GM21786 (cell line): ENCODE measurements at regions not wholly inside any gene's neighbourhood (a gene's known extent, or its start where the extent isn't known, plus 50 kb on each side); places are given as distances from the start of the nearest gene placed in this dataset.
A peak's percentile ranks its signal among the peaks of the same experiment; 100 is the strongest.

ENCODE experiments used
- ATAC-seq: cut with Tn5 transposase; IDR thresholded peaks from one replicate; pipeline ENCODE4 v1.9.1; 2021; ENCODE audit not compliant: unreplicated experiment

DNA sequence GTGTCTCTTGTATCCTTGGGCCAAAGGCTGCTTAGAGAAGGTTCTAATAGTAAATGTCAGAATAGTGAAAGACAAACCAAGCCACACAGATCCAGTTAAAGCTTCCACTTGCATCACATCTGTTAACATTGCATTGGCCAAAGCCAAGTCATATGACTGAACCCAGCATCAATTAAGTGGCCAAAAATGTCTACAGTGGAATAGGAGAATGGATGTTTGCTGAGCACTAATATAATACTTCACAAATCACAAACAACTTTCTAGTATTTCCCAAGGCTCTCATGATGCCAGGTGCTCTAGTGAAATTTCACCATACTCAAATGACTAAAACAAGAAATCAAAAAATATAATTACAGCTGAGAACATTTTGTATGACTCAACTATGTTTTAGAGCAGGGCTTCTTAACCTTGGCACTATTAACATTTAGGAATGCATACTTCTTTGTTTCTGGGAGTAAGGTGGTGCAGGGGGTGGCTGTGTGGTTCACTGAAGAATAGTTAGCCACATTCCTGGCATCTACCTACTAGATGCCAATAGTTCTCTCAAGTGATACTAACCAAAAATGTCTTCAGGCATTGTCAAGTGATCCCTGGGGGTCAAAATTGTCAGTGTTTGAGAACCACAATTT lies 148.0 kb upstream of the SPTLC3 start:
- no peak for ATAC-seq

DNA sequence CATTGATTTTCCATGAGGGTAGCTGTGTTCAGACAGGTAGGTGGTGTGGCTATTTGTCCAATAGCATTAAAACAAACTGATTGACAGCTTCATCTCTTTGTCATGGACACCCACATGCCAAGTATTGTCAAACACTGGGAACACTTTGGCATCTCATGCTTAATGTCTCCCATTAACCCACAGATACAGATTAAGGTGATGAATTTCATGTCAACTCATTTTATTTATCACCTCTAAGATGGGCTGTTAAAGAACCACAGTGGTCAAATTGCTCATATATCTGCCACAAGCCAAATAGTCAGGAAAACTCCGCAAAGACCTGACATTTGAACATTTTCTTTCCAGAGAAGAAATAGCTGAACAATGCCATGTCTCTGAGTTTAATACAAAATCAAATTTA lies 139.1 kb upstream of the SPTLC3 start:
- no peak for ATAC-seq

DNA sequence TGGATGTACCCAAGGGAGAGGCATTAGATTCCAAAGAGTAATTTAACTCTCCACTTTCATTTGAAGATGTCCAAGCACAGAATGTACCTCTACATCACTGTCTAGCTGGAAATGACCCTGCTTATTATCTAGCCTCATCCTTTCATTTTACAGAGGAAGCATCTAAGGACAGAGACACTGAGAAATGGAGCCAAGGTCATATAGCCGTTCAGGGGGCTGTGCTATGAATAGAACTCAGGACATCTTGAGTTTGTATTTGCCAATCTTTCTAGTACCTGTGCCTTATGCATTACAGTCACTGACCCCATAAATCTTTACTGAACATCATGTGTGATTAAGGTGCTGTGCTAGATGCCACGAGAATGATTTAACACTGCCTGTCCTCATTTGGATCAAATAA lies 138.2 kb upstream of the SPTLC3 start:
- no peak for ATAC-seq

DNA sequence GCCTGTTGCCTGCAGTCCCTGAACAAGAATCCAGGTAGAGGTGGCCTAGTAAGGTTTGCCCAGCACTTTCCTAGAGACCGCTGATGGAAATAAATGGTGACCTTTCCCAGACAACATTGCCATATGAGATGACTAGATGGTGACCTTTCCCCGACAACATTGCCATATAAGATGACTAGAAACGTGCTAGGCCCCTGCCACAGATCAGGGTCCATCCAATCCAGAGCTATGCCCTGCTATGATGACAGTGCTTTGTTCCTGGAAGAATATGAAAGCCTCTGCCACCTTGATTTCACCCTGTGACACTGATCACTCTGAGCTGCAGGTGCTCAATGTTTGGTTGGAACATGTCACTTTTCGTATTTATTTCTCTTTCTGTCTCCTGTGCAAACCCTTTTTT lies 133.8 kb upstream of the SPTLC3 start:
- ATAC-seq, result no peak

DNA sequence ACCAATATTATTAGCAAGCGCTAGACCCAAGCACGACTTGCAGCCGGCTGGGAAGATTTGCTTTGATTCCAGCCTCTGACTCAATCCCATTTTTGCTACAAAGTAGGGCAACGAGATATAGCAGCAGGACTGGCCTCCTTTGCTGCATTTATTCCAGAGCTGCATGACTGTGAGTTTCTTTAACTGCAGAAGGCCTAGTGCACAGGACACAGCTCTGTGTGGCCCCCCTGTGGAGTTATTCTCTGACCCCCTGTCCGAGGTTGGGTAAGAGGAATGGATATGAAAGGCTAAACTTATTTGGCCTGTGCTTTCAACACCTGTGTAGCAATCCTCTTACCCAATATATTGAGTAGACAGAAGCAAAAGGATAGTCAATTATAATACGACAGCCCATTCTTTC lies 133.3 kb upstream of the SPTLC3 start:
- ATAC-seq, result no peak

DNA sequence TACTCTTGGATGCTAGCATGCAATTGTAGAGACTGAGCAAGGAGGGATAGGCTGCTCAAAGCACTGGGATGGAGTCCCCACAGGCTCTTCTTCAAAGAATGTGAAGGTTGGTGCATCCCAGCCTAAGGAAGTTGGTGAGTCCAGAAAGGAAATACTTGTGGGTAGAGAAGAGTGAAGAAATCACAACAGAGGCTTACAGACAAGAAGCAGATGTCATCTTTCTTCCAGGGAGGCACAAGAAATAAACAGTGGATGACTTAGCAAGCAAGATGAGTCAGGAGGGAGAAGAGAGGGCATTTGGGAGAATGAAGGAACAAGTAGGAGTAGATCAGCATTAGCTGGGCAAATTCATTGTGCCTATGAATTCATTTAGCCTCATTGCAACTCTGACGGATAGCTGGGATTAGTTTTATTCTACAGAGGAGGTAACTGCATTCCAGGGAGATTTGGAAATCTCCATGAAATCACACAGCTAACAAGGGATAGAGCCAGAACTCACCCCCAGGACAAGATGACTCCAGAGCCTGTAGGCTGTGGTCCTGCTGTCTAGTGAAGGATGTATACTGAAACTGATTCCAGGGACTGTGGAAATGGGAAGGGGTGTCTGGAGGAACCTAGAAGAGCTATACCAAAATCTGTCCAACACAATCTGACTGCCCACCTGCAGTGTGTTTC lies 125.8 kb upstream of the SPTLC3 start:
- ATAC-seq, result no peak

DNA sequence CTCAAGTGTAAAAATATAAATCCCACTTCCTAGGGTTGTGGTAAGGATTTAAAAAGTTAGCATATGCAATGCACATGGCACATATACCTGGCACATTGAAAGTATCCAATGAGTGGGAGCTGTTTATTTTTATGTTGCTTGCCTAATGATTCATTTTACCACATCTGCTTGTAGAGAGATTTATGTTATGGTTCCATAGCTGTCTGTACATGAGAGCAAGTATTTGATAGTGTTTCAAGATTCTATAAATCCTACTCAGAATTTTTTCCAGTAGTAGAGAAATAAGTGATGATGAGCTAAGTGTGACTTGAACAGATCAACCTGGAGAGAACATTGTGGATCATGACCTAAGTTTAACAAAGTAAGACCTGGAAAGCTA lies 125.3 kb upstream of the SPTLC3 start:
- no peak for ATAC-seq

DNA sequence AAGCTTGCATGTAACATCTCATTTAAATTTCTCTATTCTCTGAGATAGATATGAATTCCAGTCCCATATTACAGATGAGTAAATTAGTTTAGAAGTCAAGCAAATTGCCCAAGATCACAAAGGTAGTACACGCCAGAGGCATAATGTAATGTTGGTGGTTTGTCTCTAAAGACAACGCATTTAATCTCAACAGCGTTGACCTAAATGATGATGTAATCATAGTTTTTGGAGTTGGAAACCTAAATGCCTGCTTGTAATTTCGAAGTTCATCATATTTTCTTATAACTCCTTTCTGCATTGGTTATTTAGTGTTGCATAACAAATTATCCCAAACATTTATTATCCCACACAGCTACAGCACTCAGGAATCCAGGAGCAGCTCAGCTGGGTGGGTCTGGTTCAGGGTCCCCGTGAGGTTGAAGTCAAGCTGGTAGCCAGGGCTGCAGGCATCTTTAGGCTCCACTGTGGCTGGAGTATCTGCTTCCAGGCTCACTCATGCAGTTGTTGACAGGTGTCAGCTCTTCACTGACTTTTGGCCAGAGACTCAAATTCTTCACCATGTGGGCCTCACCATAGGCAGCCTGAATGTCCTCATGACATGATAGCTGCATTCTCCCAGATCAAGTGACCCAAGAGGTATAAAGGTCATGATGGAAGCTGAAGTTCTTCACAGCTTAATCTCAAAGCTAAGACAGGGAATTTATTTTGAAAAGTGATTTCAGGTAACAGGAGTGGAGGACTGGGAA lies 122.0 kb upstream of the SPTLC3 start:
- ATAC-seq, result no peak

DNA sequence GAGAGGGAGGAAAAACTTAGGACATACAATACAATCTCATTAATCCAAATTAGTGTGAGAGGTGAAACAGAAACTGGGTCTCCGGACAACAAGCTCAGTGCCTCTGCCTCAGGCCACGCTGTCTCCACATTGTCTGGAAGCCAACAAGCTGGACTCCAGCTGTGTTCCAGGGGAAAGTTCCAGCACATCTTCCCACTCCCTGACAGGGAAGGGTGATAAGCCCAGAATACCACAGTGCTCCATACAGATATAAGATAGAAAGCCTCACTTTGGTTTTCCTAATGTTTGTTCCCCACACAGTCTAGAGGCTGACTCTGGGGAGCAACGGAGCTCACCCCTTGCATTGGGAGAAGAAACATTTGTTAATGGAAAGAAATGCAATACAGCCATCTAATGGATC lies 117.1 kb upstream of the SPTLC3 start:
- ATAC-seq, result no peak

DNA sequence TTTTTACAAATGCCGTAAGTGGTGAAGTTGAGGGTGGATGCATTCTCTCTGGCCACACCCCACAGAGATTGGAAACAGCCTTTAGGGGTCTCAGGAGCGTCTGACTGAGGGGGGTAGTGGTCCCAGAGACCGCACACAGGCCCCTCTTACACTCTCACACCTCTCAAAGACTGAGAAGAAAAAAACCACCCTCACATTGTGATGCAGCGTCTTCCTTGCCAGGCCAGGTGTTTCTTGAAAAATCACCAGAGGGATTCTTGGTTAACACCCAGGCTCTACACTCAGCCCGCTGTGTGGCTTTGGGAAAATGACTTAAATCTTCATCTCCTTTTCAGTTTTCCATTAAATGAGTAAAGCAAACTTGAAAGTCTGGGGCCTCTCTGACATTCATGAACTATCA lies 115.8 kb upstream of the SPTLC3 start:
- no peak for ATAC-seq

DNA sequence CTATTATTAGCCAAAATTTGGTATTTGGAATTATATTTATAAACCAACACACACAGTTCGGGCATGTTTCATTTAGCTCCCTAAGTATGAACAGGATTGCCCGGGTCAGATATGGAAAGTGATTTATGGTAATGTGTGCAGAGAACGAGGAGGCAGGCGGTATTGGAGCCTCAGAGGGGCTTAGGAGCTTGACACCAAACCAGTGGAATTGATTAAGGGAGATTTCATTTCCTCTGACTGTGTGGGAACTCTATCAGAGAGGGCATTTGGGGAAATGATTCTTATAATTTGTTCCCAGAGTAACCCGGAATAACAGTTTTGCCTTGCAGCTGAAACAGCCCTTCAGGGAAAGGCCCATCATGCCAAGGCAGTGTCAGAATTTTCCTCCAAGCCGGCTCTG lies 115.1 kb upstream of the SPTLC3 start:
- no peak for ATAC-seq

DNA sequence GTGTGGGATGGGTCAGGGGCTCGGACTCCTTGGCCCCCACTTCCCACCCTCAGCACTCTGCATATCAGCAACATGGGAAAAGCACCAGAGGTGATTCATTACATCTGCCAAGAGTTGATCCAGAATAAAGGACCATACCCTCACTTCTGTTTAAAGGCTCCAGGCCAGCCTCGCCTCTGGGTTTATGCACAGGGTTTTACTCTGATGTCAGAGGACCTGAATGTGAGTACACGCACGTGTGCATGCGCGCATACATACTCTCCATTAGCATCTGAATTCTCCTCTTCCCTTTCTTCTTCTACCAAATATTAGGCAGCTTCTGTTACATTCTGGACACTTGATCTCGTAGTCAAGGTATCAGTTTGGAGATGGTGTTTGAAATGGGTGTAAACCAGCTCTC lies 114.7 kb upstream of the SPTLC3 start:
- ATAC-seq, result no peak

DNA sequence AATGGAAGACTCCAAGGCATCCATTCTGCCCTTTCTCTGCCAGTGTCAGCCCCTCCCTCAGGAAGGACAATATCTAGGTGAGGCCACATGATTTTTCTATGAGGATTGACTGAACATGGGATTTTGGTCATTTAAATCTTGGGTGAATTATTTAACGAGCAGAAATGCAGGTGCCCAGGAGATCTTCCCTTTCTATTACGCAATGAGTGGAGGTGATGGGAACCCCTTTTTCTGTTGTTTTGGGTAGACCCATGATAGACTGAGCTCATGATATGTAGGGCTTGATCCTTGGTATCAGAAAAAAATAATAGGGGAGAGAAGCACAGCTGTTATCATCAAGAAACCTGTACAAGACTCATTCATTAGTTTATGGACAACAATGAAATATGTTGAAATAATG lies 112.6 kb upstream of the SPTLC3 start:
- no peak for ATAC-seq

DNA sequence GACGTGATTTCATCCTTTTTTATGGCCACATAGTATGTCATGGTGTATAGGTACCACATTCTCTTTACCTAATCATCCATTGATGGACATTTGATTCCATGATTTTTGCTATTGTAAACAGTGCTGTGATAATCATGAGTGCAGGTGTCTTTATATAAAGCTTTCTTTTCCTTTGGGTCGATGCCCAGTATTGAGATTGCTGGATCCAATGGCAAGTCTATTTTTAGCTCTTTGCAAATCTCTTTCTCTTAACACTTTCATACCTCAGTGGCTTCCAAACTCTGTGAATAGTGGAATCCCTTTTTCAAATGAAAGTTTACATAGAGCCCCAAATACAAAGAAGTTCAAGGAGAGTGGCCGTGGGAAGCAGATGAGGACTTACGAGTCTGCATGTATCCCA lies 105.8 kb upstream of the SPTLC3 start:
- no peak for ATAC-seq

DNA sequence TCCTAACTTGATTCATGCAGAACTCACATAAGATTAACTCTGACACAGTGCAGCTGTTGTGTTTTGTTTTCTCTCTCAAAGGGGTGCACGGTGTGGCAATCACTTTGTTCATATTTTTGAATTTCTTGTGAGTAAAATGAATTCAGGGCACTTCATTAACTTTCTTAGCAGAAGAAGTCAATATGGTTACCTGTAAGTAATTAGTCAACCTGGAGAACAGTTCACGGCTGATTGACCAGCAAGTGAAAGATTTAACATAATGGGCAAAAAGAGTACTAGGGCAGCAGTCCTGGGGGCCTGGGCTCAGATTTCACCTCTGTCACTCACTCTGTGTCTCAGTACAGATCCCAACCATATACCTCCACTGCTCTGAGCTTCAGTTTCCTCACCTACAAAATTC lies 102.4 kb upstream of the SPTLC3 start:
- ATAC-seq, result no peak

DNA sequence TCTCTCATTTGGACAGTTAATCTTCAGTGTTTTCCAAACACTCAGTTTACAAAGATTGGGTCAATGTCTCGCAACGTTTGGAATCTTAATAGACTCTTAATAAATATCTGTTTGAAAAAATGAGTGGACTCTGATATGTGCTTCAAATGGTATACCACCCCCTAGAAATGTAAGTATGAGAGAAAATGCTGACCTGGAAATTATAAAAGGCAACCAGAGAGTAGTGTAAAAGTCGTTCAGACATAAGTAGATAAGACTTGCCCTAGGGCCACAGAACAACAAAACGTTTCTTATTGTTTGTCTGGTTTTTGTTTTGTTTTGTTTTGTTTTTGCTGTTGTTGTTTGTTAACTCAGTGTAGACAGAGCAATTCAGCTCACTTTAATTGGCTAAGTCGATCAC lies 97.4 kb upstream of the SPTLC3 start:
- no peak for ATAC-seq

DNA sequence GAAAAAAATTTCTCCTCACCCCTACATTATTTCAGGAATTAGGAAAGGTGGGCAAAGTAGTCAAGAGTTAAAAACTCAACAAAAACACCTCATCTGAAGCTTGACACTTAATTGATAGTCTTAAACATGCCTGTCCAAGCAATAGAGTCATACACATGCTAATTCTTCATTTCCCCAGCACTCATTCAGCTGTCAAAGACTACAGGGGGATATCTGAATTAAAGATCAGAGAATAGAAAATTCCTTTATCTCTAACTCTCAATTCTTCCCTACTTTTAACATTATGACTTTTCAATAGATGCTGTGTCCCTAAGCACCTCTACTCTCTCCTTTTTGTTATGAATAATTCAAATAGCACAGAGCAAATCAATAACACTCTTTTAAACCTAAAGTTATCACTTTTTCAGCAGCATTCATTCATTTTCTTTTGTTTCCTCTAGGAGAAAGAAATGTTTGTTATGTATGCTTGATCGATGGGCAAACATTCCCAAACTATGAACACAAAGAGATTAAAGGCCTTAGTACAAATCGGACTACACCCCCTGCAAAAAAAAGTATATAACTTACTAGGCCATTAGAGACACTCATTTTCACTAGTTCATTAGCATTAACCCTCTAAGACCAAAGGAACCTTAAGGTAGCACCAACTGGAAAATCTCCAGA lies 94.9 kb upstream of the SPTLC3 start:
- ATAC-seq, result no peak

DNA sequence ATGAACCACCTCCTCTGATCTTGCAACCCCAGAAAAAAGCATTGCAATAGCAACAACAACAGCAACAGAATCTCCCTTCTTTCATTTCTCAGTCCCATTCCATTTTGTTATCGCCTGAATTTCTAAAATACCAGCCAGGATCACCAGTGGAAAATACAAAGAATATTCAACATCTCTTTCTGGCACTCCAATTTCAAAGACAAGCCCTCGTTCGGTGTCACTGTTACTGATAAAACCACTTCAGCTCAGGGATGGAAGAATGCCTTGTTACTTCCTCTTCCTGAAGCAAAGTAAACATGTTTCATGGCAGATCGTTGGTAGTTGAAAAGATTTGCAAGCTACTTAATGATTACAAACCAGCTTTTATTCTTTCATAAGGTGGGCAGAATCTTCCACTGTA lies 94.0 kb upstream of the SPTLC3 start:
- ATAC-seq, result no peak

DNA sequence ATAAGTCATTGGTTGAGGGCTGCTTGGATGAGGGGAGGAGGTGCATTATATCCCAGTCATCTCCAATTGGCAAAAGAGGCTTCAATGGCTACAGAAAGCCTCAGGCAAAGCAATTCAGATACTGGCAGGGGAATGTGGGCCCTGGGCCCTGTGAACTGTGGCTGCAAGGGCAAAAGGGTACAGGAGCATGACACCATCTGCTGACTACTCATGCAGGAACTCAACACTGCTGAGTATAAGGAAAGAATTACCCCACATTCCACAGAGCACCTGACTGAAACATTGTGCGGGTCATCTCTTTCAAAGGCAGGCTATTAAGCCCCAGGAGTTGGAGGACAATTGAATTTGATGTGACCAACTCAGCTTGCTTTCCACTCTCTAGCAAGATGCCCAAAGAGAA lies 92.1 kb upstream of the SPTLC3 start:
- ATAC-seq, result no peak

DNA sequence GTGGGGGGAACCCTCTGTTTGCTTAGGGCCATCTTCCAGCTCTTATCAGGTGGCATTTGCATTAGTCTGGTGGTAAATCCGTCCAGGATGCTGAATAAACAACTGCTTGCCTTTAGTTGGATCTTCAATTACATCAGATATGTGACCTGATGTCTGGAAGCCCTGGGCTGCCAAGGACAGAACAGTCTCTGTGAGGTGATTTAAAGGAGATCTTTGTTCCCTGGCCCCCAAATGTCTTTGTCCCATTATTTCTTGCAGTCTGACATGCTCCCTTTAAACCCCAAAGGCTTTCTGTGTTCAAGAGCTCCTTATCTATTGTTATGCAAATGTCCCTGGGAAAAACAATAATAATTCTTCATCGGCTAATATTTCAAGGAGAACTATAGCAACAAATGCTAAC lies 84.6 kb upstream of the SPTLC3 start:
- no peak for ATAC-seq

DNA sequence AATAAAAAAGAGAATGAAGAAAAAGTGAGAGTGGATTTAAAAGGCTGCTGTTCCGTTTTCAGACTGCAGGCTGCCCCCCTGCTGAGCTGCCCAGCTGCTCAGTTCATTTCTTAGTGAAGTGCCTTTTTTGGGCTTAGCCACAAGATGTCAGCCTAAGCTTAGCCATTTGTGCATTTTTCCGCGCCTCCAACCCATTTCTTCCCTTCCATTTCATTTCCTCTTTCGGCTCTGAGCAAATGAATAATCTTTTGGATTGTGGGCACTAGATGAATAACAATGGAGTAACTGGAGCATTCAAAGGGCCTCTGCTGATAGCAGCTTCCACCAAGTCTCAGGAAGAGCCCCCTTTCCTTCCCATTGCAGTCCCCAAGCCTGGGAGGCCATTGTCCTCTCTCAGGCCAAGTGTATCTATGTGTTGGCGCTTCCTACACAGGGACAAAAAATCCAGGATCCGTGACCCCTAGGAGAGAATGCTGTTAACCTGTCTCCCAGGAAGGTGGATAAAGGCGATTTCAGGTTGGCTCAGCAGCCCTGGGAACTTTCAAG lies 83.5 kb upstream of the SPTLC3 start:
- peak; percentile 97 for ATAC-seq
